GM12875 (cell line): ENCODE measurements at regions not wholly inside any gene's neighbourhood (a gene's known extent, or its start where the extent isn't known, plus 50 kb on each side); places are given as distances from the start of the nearest gene placed in this dataset.
A peak's percentile ranks its signal among the peaks of the same experiment; 100 is the strongest.

ENCODE experiments used
- H3K4me3 ChIP-seq: one replicate; pipeline ENCODE4 v1.5.1; 2011; ENCODE audit warnings: low read depth, low read length, control low read depth
- TF ChIP-seq, protein P1 (sequence below): IDR thresholded peaks from 2 replicates; pipeline ENCODE4 v1.5.1; 2011; ENCODE audit warnings: low read depth, mild to moderate bottlenecking, control low read depth, inconsistent platforms, low read length, moderate library complexity, borderline replicate concordance; ENCODE audit not compliant: insufficient read depth

DNA sequence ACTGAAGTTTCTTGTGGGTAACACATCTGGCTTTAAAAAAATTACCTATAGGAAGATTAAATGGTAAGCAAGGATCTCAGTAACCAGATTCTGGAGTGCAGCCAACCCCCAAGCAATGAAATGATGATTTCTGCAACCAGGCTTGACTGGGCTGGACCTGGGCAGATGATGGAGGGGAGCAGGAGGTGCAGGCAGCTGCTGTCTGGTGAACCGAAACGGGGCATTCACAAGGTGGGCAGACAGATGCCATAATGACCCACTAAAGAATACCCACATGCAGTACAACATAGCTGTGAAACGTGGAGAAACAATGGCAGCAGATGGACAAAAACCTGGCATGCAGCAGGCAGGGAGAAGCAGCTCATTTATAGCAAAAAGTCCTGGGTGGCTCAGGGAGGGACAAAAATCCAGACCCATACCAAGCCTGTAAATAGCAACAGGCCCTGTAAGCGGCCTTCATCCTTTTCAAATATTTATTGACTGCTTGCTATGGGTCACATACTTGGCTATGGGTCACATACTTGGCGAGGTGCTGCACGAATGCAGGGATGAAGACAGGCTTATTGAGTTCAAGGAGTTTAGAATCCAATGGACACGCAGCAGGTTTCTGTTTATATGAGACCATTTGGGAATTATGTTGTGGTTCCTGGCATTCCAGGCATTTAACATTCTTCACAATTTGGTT, 244.7 kb downstream of the HRH4 start:
- TF ChIP-seq, protein P1, sequence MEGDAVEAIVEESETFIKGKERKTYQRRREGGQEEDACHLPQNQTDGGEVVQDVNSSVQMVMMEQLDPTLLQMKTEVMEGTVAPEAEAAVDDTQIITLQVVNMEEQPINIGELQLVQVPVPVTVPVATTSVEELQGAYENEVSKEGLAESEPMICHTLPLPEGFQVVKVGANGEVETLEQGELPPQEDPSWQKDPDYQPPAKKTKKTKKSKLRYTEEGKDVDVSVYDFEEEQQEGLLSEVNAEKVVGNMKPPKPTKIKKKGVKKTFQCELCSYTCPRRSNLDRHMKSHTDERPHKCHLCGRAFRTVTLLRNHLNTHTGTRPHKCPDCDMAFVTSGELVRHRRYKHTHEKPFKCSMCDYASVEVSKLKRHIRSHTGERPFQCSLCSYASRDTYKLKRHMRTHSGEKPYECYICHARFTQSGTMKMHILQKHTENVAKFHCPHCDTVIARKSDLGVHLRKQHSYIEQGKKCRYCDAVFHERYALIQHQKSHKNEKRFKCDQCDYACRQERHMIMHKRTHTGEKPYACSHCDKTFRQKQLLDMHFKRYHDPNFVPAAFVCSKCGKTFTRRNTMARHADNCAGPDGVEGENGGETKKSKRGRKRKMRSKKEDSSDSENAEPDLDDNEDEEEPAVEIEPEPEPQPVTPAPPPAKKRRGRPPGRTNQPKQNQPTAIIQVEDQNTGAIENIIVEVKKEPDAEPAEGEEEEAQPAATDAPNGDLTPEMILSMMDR, result no peak
- no peak overlapping the region for H3K4me3 ChIP-seq

DNA sequence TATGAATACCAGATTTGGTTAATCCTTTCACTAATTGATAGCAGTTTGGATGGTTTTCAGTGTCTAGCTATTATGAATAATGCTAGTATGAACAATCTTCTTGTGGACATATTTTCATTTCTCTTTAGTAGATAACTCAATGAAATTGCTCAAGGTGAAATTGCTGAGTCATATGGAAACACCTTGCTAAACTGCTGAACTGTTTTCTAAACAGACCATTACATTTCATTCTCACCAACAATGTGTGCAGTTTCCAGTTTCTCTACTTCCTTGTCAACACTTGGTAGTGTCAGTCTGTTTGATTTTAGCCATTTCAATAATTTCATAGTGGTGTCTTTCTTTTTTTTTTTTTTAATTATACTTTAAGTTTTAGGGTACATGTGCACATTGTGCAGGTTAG, 250.0 kb downstream of the HRH4 start:
- H3K4me3 ChIP-seq, result no peak overlapping the region
- TF ChIP-seq, protein P1, result no peak

DNA sequence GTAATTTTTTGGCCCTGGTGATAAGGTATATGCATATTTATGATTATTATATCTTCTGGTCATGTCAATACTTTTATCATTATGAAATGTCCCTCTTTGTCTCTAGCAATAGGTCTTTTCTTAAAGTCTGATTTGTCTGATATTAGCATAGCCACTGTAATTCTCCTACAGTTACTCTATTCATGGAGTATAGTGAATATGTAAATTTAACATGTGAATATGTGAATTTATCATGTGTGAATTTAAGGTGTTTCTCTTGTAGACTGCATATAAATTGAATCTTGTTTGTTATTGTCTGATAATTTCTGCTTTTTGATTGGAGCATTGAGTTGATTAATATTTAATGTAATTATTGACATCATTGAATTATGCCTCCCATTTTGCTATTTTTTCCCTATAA, 259.4 kb downstream of the HRH4 start:
- no peak overlapping the region for H3K4me3 ChIP-seq
- TF ChIP-seq, protein P1, result no peak

DNA sequence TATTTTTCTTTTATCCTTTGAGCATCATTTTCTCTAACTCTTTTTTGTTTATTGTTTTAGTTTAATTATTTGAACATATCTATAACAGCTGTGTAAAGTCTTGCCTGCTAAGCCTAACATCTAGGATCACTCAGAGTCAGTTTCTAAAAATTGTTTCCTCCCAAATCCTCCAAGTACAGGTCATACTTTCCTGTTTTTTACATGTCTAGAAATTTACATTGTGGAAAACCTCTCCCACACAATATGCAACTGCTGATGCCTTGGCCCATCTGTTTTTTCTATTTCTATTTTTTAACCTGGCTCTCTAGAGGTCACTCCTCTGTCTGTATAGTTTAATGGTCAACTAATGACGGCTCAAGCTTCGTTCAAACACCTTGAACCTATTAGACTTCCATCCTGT, 261.0 kb downstream of the HRH4 start:
- TF ChIP-seq, protein P1, result no peak

DNA sequence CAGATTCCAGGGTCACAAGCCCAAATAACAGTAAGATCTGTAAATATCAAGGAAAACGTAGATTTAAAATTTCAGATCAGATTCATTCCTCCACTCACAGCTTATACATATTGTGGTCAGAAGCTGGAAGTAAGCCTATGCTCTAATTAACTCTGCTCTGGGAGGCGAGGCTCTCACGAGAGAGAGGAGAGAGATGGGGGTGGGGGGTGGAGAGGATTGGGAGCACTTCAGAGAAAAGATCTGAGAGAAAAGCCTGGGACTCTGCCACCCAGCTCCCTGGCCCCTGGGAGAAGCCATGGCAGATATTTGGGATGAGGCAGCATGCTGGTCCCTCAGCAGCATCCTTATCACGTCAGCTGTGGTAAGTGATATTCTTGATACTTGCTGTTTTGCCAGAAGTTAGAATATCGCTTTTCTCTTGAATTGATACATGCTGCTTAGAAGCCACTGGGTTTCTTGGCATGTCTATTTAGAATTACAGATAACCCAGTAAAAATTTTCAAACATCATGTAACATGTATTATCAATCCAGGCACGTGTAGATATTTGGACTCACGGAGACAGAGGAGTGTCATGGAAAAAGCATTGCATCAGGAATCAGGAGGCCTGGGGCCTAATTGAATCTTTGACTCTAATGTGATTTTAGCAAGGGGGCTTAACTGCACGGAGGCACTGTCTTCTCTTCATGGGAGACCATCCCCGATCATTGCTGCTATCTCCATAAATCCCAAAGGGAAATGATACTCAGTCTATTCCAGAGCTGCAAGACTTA, 265.4 kb downstream of the HRH4 start:
- H3K4me3 ChIP-seq, result no peak overlapping the region
- TF ChIP-seq, protein P1, result no peak

More for the DNA sequence above, 261.0 kb downstream of the HRH4 start:
- no peak overlapping the region for H3K4me3 ChIP-seq

DNA sequence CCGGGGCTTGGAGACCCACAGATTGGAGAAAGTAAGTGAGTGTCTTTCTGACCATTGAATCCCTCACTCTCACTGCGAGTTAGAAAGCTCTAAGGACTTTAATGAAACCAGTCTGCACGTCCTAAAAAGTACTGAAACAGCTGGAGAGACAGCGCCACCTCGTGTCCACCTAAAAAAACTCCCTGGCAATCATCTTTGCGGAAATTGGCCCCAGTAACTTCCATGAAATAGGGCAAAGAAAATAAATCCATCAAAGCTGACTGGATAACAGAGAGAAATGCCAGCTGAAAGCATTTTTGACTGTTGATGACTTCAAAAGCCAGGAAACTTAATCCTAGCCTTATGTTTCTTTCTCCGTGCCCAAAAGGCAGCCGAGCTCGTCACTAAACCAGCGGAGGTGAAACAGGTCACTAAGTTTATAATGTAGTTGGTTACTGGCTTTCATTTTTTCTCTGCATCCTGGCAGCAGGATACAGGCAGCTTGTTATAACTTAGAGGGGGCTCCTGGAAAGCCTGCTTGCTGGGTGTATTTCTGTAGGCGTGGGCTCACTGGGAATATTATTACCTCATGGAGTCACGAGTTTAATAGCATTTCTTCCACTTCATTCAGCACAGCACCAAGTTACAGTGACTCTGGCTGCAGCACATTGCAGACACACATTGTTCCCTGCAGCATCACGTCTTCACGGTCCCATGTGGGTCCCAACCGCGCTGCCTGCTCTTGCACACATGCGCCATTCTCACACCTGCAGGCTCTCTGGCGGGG, 266.5 kb downstream of the HRH4 start:
- TF ChIP-seq, protein P1, result peak; percentile 68
- H3K4me3 ChIP-seq, result no peak overlapping the region
